Fibroblast of the aortic adventitia (primary cell): ENCODE measurements at regions not wholly inside any gene's neighbourhood (a gene's known extent, or its start where the extent isn't known, plus 50 kb on each side); places are given as distances from the start of the nearest gene placed in this dataset.

ENCODE experiments used
- DNase-seq: peaks from one replicate; pipeline ENCODE4 v3.0.0-alpha.2; 2010; ENCODE audit warnings: low read depth
- H3K4me3 ChIP-seq: 2 replicates; pipeline ENCODE4 v1.5.1; 2011; ENCODE audit warnings: low read depth, mild to moderate bottlenecking, control low read depth, low read length, moderate library complexity
- CTCF ChIP-seq: IDR thresholded peaks from 2 replicates; pipeline ENCODE4 v1.5.1; 2011; ENCODE audit warnings: mild to moderate bottlenecking, low read length, control low read depth, inconsistent platforms; ENCODE audit not compliant: insufficient read depth

DNA sequence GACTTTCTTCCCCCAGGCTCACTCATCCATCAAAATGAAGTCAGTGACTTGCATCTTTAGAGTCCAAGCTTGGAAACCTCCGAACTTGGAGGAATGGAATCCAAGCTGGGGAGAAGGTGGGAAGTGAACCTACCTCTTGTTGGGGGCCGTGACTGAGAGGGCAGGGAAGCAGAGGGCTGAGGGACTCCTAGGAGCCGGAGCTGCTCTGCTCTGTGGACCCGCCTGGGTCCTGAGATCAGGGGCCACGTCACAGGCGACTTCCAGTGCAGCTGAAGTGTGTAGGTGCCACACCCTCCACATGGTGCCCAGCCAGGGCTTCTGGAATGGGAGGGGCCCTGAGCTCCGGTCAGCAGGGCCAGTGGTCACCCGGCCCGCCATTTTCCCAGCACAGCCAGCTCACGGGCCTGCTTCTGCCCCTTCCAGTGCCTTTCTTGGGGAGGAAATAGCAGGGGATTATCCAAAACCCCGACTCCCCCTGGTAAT lies 63.4 kb upstream of the OTOS start:
- H3K4me3 ChIP-seq, result no peak overlapping the region
- DNase-seq, result no peak
- TF ChIP-seq CTCF, result no peak

DNA sequence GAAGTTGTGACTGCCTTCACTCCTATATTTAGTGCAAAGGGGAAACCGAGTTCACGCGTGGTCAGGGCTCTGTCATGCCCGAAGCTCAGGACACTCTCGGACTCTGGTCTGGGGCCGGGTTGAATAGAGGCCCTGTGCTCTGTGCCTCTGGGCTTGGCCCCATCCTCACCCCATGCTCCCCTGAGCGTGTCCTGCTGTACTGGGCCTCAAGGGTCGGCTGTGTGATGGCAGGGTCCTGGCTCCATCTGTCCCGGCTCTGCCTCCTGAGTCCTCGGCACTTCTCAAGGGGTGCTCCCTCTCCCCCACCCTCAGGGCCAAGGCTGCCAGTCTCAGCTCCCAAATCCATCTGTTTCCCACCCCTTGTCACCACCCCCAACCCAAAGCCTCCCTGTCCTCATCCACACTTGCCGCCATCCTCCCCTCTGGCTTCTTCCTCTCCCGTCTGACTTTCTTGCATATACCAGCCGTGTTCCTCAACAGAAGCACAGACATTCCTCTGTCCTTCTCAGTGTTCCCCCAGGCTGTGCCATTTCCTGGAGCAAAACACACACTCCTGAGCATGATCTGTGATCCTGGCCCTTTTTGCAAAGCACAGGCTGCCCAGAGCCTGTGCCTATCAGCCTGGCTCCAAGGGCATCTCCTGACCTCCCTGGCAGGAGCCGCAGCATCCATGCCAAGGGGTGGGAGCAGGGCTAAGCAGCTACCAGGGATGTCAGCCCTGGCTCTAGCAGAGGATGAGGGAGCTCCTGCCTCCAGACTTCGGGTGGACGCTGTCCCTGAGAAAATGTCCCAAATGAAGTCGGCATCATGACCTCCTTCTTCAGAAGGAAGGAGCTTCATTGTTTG lies 64.2 kb upstream of the OTOS start:
- TF ChIP-seq CTCF, result no peak
- H3K4me3 ChIP-seq, result no peak overlapping the region
- DNase-seq, result no peak

DNA sequence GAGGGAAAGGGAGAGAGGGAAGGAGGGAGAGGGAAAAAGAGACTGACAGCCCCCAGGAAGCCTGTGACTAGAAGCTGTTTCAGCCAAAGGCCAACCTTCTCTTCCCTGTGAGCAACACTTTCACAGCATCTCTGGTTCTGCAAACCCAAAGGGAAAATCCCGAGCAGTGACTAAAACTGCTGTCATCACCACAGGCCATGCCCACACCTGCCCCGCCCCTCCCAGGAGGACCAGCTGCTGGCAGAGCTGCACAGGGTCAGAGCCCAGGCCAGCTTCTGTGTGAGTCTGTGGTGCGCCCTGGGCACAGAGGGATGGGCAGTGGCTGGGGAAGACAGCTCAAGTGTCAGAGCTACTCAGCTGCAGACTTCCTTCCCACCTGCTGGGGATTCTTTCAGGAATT lies 64.9 kb upstream of the OTOS start:
- H3K4me3 ChIP-seq, result no peak overlapping the region
- DNase-seq, result peak; percentile 46
- no peak for TF ChIP-seq CTCF

GRCh38 chr2:240205772-240206171 lies 65.3 kb upstream of the OTOS start:
- no peak overlapping the region for H3K4me3 ChIP-seq

DNA sequence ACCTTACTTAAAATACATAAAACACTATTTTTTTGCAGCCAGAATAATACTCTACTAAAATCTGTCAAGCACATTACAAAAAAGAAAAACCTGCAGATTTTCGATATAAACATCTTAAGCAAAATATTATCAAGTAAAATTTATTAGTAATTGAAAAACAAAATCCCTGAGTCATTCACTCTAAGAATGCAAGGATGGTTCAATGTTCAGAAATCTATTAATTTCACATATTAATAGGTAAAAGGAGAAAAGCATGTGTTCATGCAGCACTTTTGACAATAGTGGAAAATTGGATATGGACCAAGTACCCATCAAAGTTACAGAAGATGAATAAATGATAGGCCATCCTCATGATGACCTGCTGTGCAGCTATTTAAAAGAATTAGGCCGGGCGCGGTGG lies 66.2 kb upstream of the OTOS start:
- no peak for DNase-seq
- no peak for TF ChIP-seq CTCF

More at GRCh38 chr2:240205772-240206171, 65.3 kb upstream of the OTOS start:
- no peak for DNase-seq
- no peak for TF ChIP-seq CTCF

DNA sequence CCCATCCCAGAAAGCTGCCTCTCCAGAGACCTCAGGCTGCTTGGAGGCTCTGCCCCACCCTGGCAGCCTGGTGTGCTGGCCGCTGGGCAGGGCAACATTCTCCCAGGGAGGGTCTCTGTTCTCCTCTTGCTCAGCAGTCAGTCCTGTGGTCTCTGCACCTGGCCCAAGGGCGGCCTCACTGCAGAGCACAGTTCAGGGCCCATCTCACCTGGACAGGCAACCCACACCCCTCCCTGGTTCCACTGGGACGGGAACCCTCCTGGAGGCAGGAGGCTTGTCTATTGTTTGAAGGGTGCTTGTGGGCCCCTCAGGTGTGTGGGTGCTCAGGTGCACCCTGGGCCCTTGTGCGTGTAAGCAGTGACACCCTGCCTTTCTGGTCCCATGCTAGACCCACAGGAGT lies 67.2 kb upstream of the OTOS start:
- no peak for DNase-seq
- no peak for TF ChIP-seq CTCF

More for the DNA sequence above, 66.2 kb upstream of the OTOS start:
- no peak overlapping the region for H3K4me3 ChIP-seq

GRCh38 chr2:240208096-240208495 lies 67.6 kb upstream of the OTOS start:
- TF ChIP-seq CTCF, result no peak
- H3K4me3 ChIP-seq, result no peak overlapping the region
- no peak for DNase-seq

More for the DNA sequence above, 67.2 kb upstream of the OTOS start:
- H3K4me3 ChIP-seq, result no peak overlapping the region
